Esophagus squamous epithelium (tissue), 5 donors: ENCODE measurements at regions not wholly inside any gene's neighbourhood (a gene's known extent, or its start where the extent isn't known, plus 50 kb on each side); places are given as distances from the start of the nearest gene placed in this dataset.

Experiments used
- DNase-seq: peaks from one replicate; lab custom pipeline; 2025; lab: John Stamatoyannopoulos, UW
- H3K27ac ChIP-seq, 4 donors: fragments of 200-600 bp; sonication (generic); one replicate each; pipeline ENCODE4 v1.5.1; 2016 to 2019; ENCODE audit warnings: mild to moderate bottlenecking in 1 of 4
- H3K27me3 ChIP-seq, 4 donors: fragments of 200-600 bp; sonication (generic); 1 replicate in 3 of 4; 2 replicates in 1 of 4; pipeline versions ENCODE4 v1.5.1 to v1.6.0; 2017 to 2021; ENCODE audit warnings: antibody characterized with exemption in 1 of 4
- H3K36me3 ChIP-seq, 3 donors: fragments of 200-600 bp; sonication (generic); one replicate each; pipeline ENCODE4 v1.5.1; 2016 to 2019
- H3K4me1 ChIP-seq, 3 donors: fragments of 200-600 bp; sonication (generic); one replicate each; pipeline ENCODE4 v1.5.1; 2017 to 2019
- H3K4me3 ChIP-seq, 4 donors: fragments of 200-600 bp; sonication (generic); 1 replicate in 3 of 4; 2 replicates in 1 of 4; pipeline ENCODE4 v1.5.1; 2016 to 2019; ENCODE audit warnings: mild to moderate bottlenecking in 2 of 4, moderate library complexity in 1 of 4
- H3K9me3 ChIP-seq, 3 donors: fragments of 200-600 bp; sonication (generic); one replicate each; pipeline ENCODE4 v1.5.1; 2016 to 2019
- POLR2A ChIP-seq, 4 donors: fragments of 450-650 bp; IDR thresholded peaks; one replicate each; pipeline ENCODE4 v1.6.1; 2017; ENCODE audit warnings: antibody characterized with exemption in 4 of 4, mild to moderate bottlenecking in 4 of 4, moderate library complexity in 3 of 4
- WGBS, 2 donors: methylation state at CpG; one replicate each; pipeline ENCODE4 v1.1.5; 2018; 5-methylcytosine and 5-hydroxymethylcytosine counted together
- intact Hi-C: fragments of 100-400 bp; cut with DNase I; formaldehyde crosslinking; loops from one replicate; pipeline ENCODE4 v1.15.0; 2022
- TF ChIP-seq, protein P1 (sequence below), 6 experiments: fragments of 450-650 bp in 4 of 6; fragments of 200-600 bp in 2 of 6; sonication (generic) in 2 of 6; IDR thresholded peaks; one replicate each; pipeline ENCODE4 v1.5.1; 2016 to 2019; ENCODE audit warnings: antibody characterized with exemption in 6 of 6, mild to moderate bottlenecking in 4 of 6, moderate library complexity in 4 of 6
- donor health status: DM: yes; HTN: yes; CAD: no.

DNA sequence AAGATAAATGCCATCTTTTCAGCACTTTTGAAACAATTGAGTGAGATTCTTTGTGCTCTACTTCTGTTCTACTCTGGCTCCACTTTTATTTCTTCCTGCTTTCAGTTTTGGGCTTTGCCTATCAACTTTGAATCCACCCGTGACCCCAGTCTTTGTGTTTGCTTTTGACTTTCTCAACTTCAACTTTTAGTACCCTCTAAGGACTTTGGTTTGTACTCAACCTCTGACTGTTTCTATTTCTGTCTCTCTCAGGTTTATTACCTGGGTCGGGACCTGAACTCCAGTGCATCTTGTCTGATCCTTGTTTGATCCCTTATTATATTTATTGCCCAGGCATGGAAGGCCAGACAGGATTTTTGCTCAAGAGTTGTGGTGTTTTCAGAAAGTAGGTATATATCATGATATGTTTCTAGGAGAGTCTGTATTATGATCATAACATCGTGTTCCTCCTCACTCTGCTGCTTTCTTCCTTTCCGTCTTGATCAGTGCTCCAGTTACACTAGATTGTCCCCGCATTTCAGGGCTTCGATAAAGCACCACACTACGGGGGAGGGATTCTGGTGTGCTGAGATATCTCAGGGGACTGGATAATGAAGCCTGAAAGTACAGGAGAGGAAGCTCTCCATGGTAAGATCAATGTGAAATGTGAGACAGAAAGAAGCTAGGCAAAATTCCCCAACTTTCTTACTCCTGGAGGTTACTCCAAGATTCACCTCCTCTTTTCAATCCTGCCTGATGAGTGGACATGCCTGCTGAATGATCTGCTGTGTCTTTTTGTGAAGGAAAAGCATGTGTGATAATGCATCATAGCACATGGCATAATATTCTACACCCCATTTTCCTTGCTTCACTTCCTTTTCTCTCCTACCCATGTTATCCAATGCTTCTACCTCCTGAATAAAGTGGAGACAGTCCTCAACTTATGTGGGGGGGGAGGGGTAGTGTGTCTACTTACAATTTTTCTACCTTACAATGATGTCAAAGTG lies 155.5 kb upstream of the GRIN3A start:
- intact Hi-C loops: no loop called here

DNA sequence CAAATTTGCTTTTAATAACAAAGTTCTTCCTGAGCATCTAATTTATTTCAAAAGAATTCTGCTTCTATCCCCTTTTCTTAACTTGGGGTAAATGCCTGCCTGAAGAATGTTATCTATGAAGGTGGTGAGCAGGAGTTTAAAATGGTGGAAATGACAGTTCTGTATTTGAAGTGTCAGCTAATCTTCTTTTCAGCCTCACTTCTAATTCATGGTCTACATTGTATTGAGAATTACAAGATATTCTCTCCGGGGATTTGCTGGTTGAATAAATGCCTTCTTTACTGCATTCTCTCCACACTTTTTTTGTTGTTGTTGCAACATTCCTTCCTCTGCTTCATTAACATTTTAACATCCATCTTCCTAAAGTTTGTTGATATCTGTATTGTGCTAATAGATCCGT lies 143.1 kb upstream of the GRIN3A start:
- TF ChIP-seq POLR2A (IDR thresholded peaks at IDR 0.05): no peak
- TF ChIP-seq, protein P1, sequence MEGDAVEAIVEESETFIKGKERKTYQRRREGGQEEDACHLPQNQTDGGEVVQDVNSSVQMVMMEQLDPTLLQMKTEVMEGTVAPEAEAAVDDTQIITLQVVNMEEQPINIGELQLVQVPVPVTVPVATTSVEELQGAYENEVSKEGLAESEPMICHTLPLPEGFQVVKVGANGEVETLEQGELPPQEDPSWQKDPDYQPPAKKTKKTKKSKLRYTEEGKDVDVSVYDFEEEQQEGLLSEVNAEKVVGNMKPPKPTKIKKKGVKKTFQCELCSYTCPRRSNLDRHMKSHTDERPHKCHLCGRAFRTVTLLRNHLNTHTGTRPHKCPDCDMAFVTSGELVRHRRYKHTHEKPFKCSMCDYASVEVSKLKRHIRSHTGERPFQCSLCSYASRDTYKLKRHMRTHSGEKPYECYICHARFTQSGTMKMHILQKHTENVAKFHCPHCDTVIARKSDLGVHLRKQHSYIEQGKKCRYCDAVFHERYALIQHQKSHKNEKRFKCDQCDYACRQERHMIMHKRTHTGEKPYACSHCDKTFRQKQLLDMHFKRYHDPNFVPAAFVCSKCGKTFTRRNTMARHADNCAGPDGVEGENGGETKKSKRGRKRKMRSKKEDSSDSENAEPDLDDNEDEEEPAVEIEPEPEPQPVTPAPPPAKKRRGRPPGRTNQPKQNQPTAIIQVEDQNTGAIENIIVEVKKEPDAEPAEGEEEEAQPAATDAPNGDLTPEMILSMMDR (IDR thresholded peaks at IDR 0.05): no peak
- no peak overlapping the region for H3K27ac ChIP-seq
- intact Hi-C loops: no loop called here
- DNase-seq: no peak
- no peaks in the 10 kb centered on the region for H3K9me3 ChIP-seq
- peaks cover 0 to 9% (median 0%) of the 10 kb centered on the region in 4 donors for H3K27me3 ChIP-seq
- H3K36me3 ChIP-seq: no peaks in the 10 kb centered on the region
- no peak overlapping the region for H3K4me3 ChIP-seq
- H3K4me1 ChIP-seq: no peaks in the 10 kb centered on the region
- WGBS, 2 donors: 44 to 49% methylated on average over 2 of the region's 2 CpGs

More for the DNA sequence above, 155.5 kb upstream of the GRIN3A start:
- Histone ChIP-seq H3K9me3 (no peaks in the 10 kb centered on the region), H3K4me1 (no peaks in the 10 kb centered on the region), H3K27me3 (peaks cover 0 to 10% (median 0%) of the 10 kb centered on the region in 4 donors), H3K4me3 (no peak overlapping the region), H3K27ac (no peak overlapping the region), H3K36me3 (no peaks in the 10 kb centered on the region)
- TF ChIP-seq, protein P1 (IDR thresholded peaks at IDR 0.05): no peak
- no peak for TF ChIP-seq POLR2A (IDR thresholded peaks at IDR 0.05)
- 62 to 69% methylated on average over 5 of the region's 7 CpGs for WGBS, 2 donors
- no peak for DNase-seq

DNA sequence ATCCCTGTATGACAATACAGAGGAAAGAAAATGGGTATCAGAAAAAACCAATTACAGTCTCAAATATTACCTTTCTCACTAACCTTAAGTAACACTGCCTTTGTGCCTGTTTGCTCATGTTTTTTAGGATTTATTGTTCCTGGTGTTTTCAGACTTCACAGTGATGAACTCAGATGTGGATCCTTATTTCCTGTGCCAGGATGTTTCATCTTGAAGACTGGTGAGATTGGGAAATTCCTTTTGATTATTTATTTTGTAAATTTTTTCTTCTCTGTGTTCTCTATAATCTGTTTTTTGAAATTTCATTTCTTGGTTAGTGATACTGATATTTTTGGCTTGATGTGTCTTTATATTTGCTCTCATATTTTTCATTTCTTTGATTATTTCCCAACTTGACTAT lies 142.4 kb upstream of the GRIN3A start:
- Histone ChIP-seq H3K27ac (no peak overlapping the region), H3K36me3 (no peaks in the 10 kb centered on the region), H3K4me1 (no peaks in the 10 kb centered on the region), H3K27me3 (peaks cover 0 to 5% (median 0%) of the 10 kb centered on the region in 4 donors), H3K4me3 (no peak overlapping the region), H3K9me3 (no peaks in the 10 kb centered on the region)
- no peak for DNase-seq
- TF ChIP-seq, protein P1 (IDR thresholded peaks at IDR 0.05): no peak
- no peak for TF ChIP-seq POLR2A (IDR thresholded peaks at IDR 0.05)
- intact Hi-C loops: no loop called here

DNA sequence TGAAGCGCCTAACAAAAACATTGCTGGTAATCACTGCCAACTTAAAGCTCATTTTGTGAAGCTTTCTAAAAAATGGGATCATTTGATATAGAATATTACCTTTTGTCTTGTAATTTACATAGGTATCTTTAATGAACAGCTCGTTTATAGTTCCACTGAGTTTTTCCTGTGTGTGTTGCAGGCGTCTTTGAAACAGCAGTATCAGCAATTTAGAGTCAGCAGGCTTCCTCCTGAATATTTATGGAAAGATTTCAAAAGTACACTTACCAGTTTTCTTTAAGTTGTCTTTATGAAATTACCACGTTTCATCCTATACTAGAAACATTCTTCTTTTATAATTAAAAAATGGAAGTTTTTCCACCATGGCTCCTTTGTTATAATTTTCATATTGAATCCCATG lies 140.3 kb upstream of the GRIN3A start:
- TF ChIP-seq POLR2A (IDR thresholded peaks at IDR 0.05): no peak
- TF ChIP-seq, protein P1 (IDR thresholded peaks at IDR 0.05): no peak
- no peaks in the 10 kb centered on the region for H3K4me1 ChIP-seq
- intact Hi-C loops: no loop called here
- H3K4me3 ChIP-seq: no peak overlapping the region
- DNase-seq: no peak
- no peaks in the 10 kb centered on the region for H3K9me3 ChIP-seq
- WGBS, 2 donors: 36 to 40% methylated on average over 4 of the region's 4 CpGs
- H3K27ac ChIP-seq: no peak overlapping the region
- H3K27me3 ChIP-seq: peaks cover 0 to 5% (median 0%) of the 10 kb centered on the region in 4 donors
- H3K36me3 ChIP-seq: no peaks in the 10 kb centered on the region

DNA sequence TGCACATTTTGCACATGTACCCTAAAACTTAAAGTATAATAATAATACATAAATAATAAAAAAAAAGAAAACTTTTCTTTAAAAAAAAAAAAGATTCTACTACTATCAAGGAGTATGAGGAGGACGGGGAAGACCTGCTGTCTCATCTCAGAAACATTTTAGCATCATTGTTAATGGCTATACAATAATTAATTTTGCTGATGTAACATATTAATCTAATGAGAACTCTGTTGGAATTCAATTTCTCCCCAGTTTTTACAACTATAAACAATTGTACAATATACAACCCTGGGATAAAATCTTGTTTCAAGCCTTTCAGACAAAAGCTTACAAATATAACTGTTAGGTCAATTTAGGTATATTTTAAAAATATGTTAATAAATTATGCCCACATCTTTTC lies 139.0 kb upstream of the GRIN3A start:
- H3K4me3 ChIP-seq: no peak overlapping the region
- intact Hi-C loops: no loop called here
- no peaks in the 10 kb centered on the region for H3K36me3 ChIP-seq
- no peaks in the 10 kb centered on the region for H3K9me3 ChIP-seq
- H3K27ac ChIP-seq: no peak overlapping the region
- no peak for DNase-seq
- TF ChIP-seq, protein P1 (IDR thresholded peaks at IDR 0.05): no peak
- no peak for TF ChIP-seq POLR2A (IDR thresholded peaks at IDR 0.05)
- 40 to 42% methylated on average over 1 of the region's 1 CpG for WGBS, 2 donors
- H3K4me1 ChIP-seq: no peaks in the 10 kb centered on the region
- H3K27me3 ChIP-seq: peaks cover 0 to 5% (median 0%) of the 10 kb centered on the region in 4 donors
